SJCRH30 (cell line): ENCODE measurements at regions not wholly inside any gene's neighbourhood (a gene's known extent, or its start where the extent isn't known, plus 50 kb on each side); places are given as distances from the start of the nearest gene placed in this dataset.
"Not testable (repeated sequence)": the region's sequence is repeated elsewhere in the genome, so short reads cannot be mapped to it uniquely, and the experiment has no call there.

ENCODE experiments used
- DNase-seq, 2 experiments: peaks; one replicate each; pipeline ENCODE4 v3.0.0-alpha.2; 2015 to 2020
- H3K27ac ChIP-seq: fragments of 250-450 bp; sonication (Bioruptor Pico); 2 replicates; pipeline ENCODE4 v1.5.1; 2020; ENCODE audit warnings: mild to moderate bottlenecking, moderate library complexity
- H3K27me3 ChIP-seq: fragments of 250-450 bp; sonication (Bioruptor Pico); 2 replicates; pipeline ENCODE4 v1.5.1; 2020; ENCODE audit warnings: mild to moderate bottlenecking, moderate library complexity
- H3K36me3 ChIP-seq: fragments of 250-450 bp; sonication (Bioruptor Pico); 2 replicates; pipeline ENCODE4 v1.5.1; 2020; ENCODE audit warnings: mild to moderate bottlenecking, moderate library complexity
- H3K4me1 ChIP-seq: fragments of 250-450 bp; sonication (Bioruptor Pico); 2 replicates; pipeline ENCODE4 v1.5.1; 2020; ENCODE audit warnings: mild to moderate bottlenecking, moderate library complexity
- H3K4me3 ChIP-seq: fragments of 250-450 bp; sonication (Bioruptor Pico); 2 replicates; pipeline ENCODE4 v1.5.1; 2020; ENCODE audit warnings: mild to moderate bottlenecking, moderate library complexity
- H3K9me3 ChIP-seq: fragments of 250-450 bp; sonication (Bioruptor Pico); replicated peaks from 2 replicates; pipeline ENCODE4 v1.5.1; 2020; ENCODE audit warnings: mild to moderate bottlenecking, moderate library complexity

GRCh38 chr16:13665876-13666275, 254.1 kb upstream of the ERCC4 start:
- Histone ChIP-seq H3K4me3 (no peak overlapping the region), H3K27ac (no peak overlapping the region), H3K36me3 (no peaks in the 10 kb centered on the region), H3K27me3 (no peaks in the 10 kb centered on the region), H3K9me3 (no peaks in the 10 kb centered on the region), H3K4me1 (no peaks in the 10 kb centered on the region)
- DNase-seq, result no peak

GRCh38 chr16:13672196-13672595, 247.8 kb upstream of the ERCC4 start:
- no peaks in the 10 kb centered on the region for H3K36me3 ChIP-seq
- DNase-seq, result no peak
- H3K27me3 ChIP-seq, result no peaks in the 10 kb centered on the region
- no peak overlapping the region for H3K4me3 ChIP-seq
- H3K4me1 ChIP-seq, result no peaks in the 10 kb centered on the region
- no peaks in the 10 kb centered on the region for H3K9me3 ChIP-seq
- H3K27ac ChIP-seq, result no peak overlapping the region

- Histone ChIP-seq H3K4me3 (no peak overlapping the region), H3K27me3 (no peaks in the 10 kb centered on the region), H3K36me3 (no peaks in the 10 kb centered on the region), H3K27ac (no peak overlapping the region), H3K4me1 (no peaks in the 10 kb centered on the region), H3K9me3 (no peaks in the 10 kb centered on the region)
- peak in 1 of 2 experiments; percentile 1 for DNase-seq
These were observed 239.7 kb upstream of the ERCC4 start for GRCh38 chr16:13680021-13680889.

GRCh38 chr16:13684819-13685563, 235.0 kb upstream of the ERCC4 start:
- no peaks in the 10 kb centered on the region for H3K4me1 ChIP-seq
- DNase-seq, result no peak
- no peaks in the 10 kb centered on the region for H3K9me3 ChIP-seq

GRCh38 chr16:13696017-13696416, 223.9 kb upstream of the ERCC4 start:
- peaks cover 5% of the 10 kb centered on the region; the same call in 1 of the 2 replicates for H3K9me3 ChIP-seq

More at GRCh38 chr16:13684819-13685563, 235.0 kb upstream of the ERCC4 start:
- no peaks in the 10 kb centered on the region for H3K27me3 ChIP-seq
- H3K27ac ChIP-seq, result no peak overlapping the region
- H3K36me3 ChIP-seq, result no peaks in the 10 kb centered on the region
- no peak overlapping the region for H3K4me3 ChIP-seq

GRCh38 chr16:13697013-13697412, 222.9 kb upstream of the ERCC4 start:
- H3K27me3 ChIP-seq, result no peaks in the 10 kb centered on the region

More at GRCh38 chr16:13696017-13696416, 223.9 kb upstream of the ERCC4 start:
- no peaks in the 10 kb centered on the region for H3K27me3 ChIP-seq
- H3K4me3 ChIP-seq, result no peak overlapping the region
- H3K36me3 ChIP-seq, result no peaks in the 10 kb centered on the region
- no peak overlapping the region for H3K27ac ChIP-seq
- H3K4me1 ChIP-seq, result no peaks in the 10 kb centered on the region
- DNase-seq, result no peak

GRCh38 chr16:13697568-13697967, 222.4 kb upstream of the ERCC4 start:
- Histone ChIP-seq H3K27ac (no peak overlapping the region), H3K27me3 (no peaks in the 10 kb centered on the region), H3K4me1 (no peaks in the 10 kb centered on the region), H3K4me3 (no peak overlapping the region), H3K9me3 (peaks cover 5% of the 10 kb centered on the region; the same call in 1 of the 2 replicates), H3K36me3 (no peaks in the 10 kb centered on the region)
- no peak for DNase-seq

More at GRCh38 chr16:13697013-13697412, 222.9 kb upstream of the ERCC4 start:
- no peaks in the 10 kb centered on the region for H3K36me3 ChIP-seq
- DNase-seq, result no peak
- H3K9me3 ChIP-seq, result peaks cover 5% of the 10 kb centered on the region; the same call in 1 of the 2 replicates
- no peaks in the 10 kb centered on the region for H3K4me1 ChIP-seq
- H3K27ac ChIP-seq, result no peak overlapping the region
- no peak overlapping the region for H3K4me3 ChIP-seq

GRCh38 chr16:13702614-13703013, 217.3 kb upstream of the ERCC4 start:
- no peak overlapping the region for H3K4me3 ChIP-seq
- H3K4me1 ChIP-seq, result no peaks in the 10 kb centered on the region
- 0 out of 2 replicates have a peak, but pooled peaks cover 2% of the 10 kb centered on the region for H3K9me3 ChIP-seq
- H3K27me3 ChIP-seq, result no peaks in the 10 kb centered on the region
- DNase-seq, result no peak
- H3K27ac ChIP-seq, result no peak overlapping the region
- H3K36me3 ChIP-seq, result no peaks in the 10 kb centered on the region

- Histone ChIP-seq H3K27ac (no peak overlapping the region), H3K36me3 (no peaks in the 10 kb centered on the region), H3K9me3 (0 out of 2 replicates have a peak, but pooled peaks cover 2% of the 10 kb centered on the region), H3K4me1 (no peaks in the 10 kb centered on the region), H3K4me3 (no peak overlapping the region), H3K27me3 (no peaks in the 10 kb centered on the region)
- no peak for DNase-seq
These were observed 211.4 kb upstream of the ERCC4 start for GRCh38 chr16:13708347-13709120.

GRCh38 chr16:13718748-13719147, 201.2 kb upstream of the ERCC4 start:
- no peak overlapping the region for H3K4me3 ChIP-seq
- no peaks in the 10 kb centered on the region for H3K36me3 ChIP-seq
- H3K9me3 ChIP-seq, result no peaks in the 10 kb centered on the region
- no peaks in the 10 kb centered on the region for H3K4me1 ChIP-seq
- no peaks in the 10 kb centered on the region for H3K27me3 ChIP-seq
- H3K27ac ChIP-seq, result no peak overlapping the region
- no peak for DNase-seq

GRCh38 chr16:13727943-13728342, 192.0 kb upstream of the ERCC4 start:
- DNase-seq, result no peak
- Histone ChIP-seq H3K9me3 (no peaks in the 10 kb centered on the region), H3K4me1 (no peaks in the 10 kb centered on the region), H3K36me3 (no peaks in the 10 kb centered on the region), H3K27ac (no peak overlapping the region), H3K27me3 (no peaks in the 10 kb centered on the region), H3K4me3 (no peak overlapping the region)

- H3K4me1 ChIP-seq, result no peaks in the 10 kb centered on the region
- no peak overlapping the region for H3K27ac ChIP-seq
- H3K9me3 ChIP-seq, result no peaks in the 10 kb centered on the region
- DNase-seq, result no peak
- no peaks in the 10 kb centered on the region for H3K36me3 ChIP-seq
- H3K27me3 ChIP-seq, result no peaks in the 10 kb centered on the region
- no peak overlapping the region for H3K4me3 ChIP-seq
These were observed 186.4 kb upstream of the ERCC4 start for GRCh38 chr16:13733561-13733960.

GRCh38 chr16:13739621-13740373, 180.2 kb upstream of the ERCC4 start:
- not testable (repeated sequence) for H3K9me3 ChIP-seq, H3K4me3 ChIP-seq, H3K27ac ChIP-seq, H3K27me3 ChIP-seq, H3K4me1 ChIP-seq, H3K36me3 ChIP-seq
- peak in 1 of 2 experiments; percentile 2 for DNase-seq

- no peak overlapping the region for H3K4me3 ChIP-seq
- no peak for DNase-seq
- H3K4me1 ChIP-seq, result no peaks in the 10 kb centered on the region
- H3K27me3 ChIP-seq, result no peaks in the 10 kb centered on the region
- no peaks in the 10 kb centered on the region for H3K9me3 ChIP-seq
- H3K36me3 ChIP-seq, result no peaks in the 10 kb centered on the region
- no peak overlapping the region for H3K27ac ChIP-seq
These were observed 177.0 kb upstream of the ERCC4 start for GRCh38 chr16:13742928-13743327.
